NCI-H2107 (cell line): ENCODE measurements at regions not wholly inside any gene's neighbourhood (a gene's known extent, or its start where the extent isn't known, plus 50 kb on each side); places are given as distances from the start of the nearest gene placed in this dataset.
"Not testable (repeated sequence)": the region's sequence is repeated elsewhere in the genome, so short reads cannot be mapped to it uniquely, and the experiment has no call there.

Source experiments
- DNase-seq: peaks from one replicate; lab custom pipeline; 2025; lab: John Stamatoyannopoulos, UW

- DNase-seq: no peak
These were observed 161.8 kb upstream of the RIMS1 start for GRCh38 chr6:71724456-71725125.

- no peak for DNase-seq
These were observed 161.3 kb upstream of the RIMS1 start for GRCh38 chr6:71725126-71725470.

DNA sequence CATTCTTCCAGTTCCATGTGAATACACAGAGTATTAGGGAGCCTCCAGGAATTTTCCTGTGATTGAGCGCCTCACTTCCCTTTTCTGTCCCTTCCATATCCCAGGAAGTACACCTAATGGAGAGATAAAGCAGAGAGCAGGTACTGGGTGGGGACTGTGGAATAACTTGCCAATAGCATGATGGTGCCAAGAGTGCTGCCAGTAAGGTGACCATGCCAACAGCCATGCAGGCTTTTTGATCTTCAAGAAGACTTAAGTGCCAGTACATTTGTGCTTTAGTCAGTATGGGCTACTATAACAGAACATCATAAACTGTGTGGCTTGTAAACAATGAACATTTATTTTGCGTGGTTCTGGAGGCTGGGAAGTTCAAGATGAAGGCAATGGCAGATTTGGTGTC, 160.2 kb upstream of the RIMS1 start:
- DNase-seq: no peak

- no peak for DNase-seq
These were observed 158.6 kb upstream of the RIMS1 start for GRCh38 chr6:71727632-71728294.

DNA sequence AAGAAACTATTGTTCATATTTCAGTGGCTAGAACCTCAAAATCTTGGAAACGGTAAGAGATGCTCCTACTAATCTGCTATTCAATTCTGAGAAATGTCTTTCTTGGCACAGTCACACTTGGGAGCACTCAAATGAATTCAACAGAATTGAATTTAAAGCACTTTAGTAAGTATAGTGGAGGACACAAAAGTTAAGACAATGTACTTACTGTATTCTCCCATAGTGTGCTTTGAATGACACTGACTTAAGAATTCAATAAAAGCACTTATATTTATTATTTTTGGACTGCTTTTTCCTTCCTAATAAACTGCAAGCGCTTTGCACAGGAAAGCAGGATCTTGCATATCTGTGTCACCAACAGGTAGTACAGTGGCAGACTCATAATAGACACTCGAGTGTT, 156.1 kb upstream of the RIMS1 start:
- DNase-seq: no peak

DNA sequence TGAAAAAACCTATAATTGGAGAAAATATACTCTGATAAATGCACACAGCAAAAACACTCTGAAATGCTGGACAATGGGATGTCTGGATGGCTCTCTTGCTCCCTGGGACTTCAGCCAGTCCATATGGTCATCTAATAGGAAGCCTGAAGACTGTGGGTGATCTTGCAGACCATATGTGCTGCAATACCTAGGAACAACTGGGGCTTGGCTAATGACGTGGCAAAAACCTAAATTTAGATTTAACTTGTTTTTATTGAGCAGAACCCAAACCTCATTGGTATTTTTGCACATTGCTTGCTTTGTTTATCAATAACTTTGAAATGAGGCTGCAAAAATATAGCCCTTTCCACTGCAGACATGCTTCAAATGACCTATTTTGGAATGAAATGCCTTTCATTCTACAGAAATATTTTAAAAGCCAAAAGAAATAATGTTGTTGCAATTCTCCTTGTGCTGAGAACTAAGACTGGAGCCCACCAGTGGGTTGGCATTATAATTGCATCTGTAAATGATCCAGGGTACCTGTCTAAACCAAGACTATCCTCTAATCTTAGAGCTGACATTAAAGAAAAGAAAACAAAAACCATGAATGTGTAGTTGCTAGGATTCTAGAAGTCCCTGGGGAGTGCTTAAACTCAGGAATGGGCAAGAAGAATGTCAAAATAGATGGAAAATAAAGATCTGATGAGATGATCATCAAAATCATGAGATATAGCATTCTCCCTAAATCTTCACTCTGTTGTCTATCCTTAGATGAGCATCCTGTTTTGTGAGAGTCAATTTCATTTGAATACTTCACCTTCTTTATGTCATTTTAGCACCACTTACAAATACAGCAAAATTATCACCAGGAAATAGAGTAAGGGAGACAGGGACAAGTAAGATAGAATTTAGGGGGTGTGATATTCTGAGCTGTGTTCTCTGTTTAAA, 152.1 kb upstream of the RIMS1 start:
- DNase-seq: no peak

- DNase-seq: no peak
These were observed 148.4 kb upstream of the RIMS1 start for GRCh38 chr6:71737953-71738352.

DNA sequence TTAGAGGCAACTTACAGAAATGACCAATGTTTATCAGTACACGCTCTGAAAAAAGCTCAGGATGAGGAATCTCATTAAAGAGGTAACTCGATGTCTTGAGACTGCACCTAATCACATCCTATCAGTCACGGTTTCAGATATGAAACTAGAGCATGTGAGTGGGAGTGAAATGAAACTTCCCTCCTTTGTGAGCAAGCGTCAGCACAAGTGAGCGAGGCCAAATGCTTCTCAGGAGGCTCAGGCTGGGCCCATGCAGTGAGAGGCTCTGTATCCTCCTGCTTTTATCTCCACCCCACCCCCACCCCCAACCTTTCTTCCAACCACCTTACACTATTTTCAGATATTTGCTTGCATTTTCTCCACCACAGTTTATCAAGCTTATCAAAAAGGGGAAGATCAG, 140.8 kb upstream of the RIMS1 start:
- DNase-seq: no peak

DNA sequence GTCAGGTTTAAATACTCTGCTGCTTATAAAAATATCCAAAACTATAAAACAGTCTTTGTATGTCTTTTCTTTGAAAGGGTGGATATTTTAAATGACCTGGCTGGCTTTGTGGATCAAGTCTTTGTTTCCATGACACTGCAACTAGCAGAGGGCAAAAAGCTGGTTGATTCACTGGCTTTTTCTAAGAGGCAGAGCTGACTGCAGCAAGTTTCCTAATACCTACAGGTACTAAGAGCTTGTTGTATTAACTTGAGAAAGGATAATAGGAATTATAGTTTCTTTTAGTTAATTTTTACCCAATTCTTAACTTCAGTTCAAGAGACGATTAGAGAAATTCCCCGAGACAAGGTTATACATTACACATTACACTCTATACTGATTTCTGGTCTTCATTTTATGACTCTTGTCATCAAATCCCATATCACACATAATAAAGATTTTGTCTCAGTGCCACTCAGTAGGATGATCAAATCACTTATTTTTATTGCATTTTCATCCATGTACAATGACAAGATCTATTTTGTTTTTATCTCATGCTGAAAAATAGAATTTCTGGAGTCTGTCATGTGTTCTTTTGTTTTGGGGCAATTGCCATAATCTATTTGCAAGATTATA, 120.1 kb upstream of the RIMS1 start:
- no peak for DNase-seq

DNA sequence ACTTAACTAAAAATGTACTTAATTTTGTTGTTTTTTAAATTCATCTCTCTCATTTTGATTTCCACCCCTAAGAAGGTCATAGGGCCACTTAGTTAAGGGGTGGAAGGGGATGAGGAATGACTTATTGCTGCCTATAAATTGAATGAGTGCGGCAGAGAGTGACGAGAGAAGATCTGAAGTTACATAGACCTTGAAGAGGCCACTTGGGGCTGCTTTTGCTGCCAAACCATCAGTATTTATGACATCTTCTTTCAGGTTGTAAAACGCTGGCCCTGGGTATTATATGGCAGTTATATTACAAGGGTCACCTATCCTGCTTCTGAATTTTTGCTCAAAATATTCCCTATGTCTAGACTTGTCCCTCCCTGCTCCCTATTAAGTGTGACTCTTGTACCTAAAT, 119.6 kb upstream of the RIMS1 start:
- no peak for DNase-seq

DNA sequence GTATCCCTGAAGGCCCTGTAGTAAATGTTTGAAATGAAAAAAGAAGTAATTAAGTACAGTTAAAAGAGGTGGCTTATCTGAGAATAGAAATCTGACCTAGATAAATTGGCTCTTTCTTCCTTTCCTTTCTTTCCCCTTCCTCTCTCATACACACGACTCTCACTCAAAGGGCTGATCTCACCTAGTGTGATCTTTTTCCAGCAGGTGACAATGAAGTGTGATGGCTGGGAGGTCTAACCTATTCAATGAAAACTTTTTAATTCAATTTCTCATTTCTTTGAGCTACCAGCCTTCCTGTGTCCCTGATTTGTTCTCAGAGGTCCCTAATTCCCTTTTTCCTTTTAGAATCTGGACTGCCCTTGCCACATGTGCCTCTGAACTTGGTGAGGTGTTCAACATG, 118.0 kb upstream of the RIMS1 start:
- DNase-seq: no peak

DNA sequence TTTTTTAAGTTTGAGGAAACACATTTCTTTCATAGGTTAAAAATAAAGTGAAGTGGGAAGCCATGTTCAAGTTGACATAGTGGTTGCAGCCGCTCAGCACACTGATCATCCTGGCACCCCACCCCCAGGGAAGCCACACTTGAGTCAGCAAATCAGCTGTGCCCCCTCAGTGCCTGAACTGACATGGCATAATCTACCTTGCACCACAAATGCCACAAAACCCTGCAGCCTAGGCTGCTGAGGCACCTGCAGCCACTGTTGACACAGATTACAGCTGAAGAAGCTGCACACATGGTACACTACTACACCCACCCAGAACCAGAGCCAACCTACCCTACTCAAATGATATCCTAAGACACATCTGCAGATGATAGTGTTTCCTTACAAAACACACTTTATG, 77.5 kb upstream of the RIMS1 start:
- DNase-seq: no peak

DNA sequence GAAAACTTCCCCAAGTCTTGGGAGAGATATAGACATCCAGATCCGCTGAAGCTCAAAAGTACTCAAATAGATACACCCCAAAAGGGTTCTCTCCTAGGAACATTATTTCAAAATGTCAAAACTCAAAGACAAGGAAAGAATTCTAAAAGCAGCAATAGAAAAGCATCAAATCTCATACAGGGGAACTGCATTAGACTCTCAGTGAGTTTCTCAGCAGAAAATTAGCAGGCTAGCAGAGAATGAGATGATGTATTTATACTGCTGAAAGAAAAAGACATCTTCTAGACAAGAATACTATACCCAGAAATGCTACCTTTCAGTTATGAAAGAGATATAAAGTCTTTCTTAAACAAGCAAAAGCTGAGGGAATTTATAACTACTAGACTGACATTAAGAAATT, 75.5 kb upstream of the RIMS1 start:
- DNase-seq: no peak

- no peak for DNase-seq
These were observed 63.7 kb upstream of the RIMS1 start for GRCh38 chr6:71822625-71823024.

DNA sequence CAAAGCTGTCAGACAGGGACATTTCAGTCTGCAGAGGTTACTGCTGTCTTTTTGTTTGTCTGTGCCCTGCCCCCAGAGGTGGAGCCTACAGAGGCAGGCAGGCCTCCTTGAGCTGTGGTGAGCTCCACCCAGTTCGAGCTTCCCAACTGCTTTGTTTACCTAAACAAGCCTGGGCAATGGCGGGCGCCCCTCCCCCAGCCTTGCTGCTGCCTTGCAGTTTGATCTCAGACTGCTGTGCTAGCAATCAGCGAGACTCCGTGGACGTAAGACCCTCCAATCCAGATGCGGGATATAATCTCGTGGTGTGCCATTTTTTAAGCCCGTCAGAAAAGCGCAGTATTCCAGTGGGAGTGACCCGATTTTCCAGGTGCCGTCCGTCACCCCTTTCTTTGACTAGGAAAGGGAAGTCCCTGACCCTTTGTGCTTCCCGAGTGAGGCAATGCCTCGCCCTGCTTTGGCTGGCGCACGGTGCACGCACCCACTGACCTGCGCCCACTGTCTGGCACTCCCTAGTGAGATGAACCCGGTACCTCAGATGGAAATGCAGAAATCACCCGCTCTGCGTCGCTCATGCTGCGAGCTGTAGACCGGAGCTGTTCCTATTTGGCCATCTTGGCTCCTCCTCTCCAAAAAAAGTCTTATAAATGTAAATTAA, 54.1 kb upstream of the RIMS1 start:
- not testable (repeated sequence) for DNase-seq
